ENCODE measurements at regions not wholly inside any gene's neighbourhood (a gene's known extent, or its start where the extent isn't known, plus 50 kb on each side); places are given as distances from the start of the nearest gene placed in this dataset.

DNA sequence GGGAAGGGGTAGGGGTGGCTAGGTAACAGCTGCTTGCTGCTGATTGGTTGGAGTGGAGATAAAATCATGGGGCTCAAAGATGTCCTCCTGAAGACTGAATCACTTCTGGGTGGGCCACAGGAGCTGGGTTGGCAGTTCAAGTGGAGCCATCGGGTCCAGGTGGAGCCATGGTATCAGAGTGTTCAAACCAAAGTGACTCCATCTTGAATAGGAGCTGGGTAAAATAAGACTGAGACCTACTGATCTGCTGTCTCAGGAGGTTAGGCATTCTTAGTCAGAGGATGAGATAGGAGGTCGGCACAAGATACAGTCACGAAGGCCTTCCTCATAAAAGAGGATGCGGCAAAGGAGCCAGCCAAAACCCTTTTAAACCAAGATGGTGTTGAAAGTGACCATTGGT is 96.5 kb downstream of the RTP4 start:
- TF ChIP-seq RAD21 (IDR thresholded peaks at IDR 0.05 in 1 of 2, conservative IDR thresholded peaks at IDR 0.05 in 1 of 2; ENCODE audit: low read depth in 2 of 2, low read length in 2 of 2) (no peak), HDAC6 (IDR thresholded peaks at IDR 0.05; ENCODE audit: low read depth, low read length) (no peak), ASH2L (IDR thresholded peaks at IDR 0.05; ENCODE audit: low read length) (no peak), EZH2 (IDR thresholded peaks at IDR 0.05; ENCODE audit: low read depth, low read length, severe bottlenecking) (no peak), CHD2 (IDR thresholded peaks at IDR 0.05; ENCODE audit: low read length) (no peak), CBX5 (IDR thresholded peaks at IDR 0.05; ENCODE audit: low read depth, low read length) (no peak), POLR2A (IDR thresholded peaks at IDR 0.05; ENCODE audit: control extremely low read depth in 1 of 2, low read depth in 2 of 2, low read length in 2 of 2) (no peak), JUN (IDR thresholded peaks at IDR 0.05; ENCODE audit: low read depth, low read length) (no peak)
- TF ChIP-seq, protein P1, sequence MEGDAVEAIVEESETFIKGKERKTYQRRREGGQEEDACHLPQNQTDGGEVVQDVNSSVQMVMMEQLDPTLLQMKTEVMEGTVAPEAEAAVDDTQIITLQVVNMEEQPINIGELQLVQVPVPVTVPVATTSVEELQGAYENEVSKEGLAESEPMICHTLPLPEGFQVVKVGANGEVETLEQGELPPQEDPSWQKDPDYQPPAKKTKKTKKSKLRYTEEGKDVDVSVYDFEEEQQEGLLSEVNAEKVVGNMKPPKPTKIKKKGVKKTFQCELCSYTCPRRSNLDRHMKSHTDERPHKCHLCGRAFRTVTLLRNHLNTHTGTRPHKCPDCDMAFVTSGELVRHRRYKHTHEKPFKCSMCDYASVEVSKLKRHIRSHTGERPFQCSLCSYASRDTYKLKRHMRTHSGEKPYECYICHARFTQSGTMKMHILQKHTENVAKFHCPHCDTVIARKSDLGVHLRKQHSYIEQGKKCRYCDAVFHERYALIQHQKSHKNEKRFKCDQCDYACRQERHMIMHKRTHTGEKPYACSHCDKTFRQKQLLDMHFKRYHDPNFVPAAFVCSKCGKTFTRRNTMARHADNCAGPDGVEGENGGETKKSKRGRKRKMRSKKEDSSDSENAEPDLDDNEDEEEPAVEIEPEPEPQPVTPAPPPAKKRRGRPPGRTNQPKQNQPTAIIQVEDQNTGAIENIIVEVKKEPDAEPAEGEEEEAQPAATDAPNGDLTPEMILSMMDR (IDR thresholded peaks at IDR 0.05; ENCODE audit: control extremely low read depth in 1 of 3, insufficient read depth in 1 of 3, low read depth in 1 of 3, low read length in 3 of 3) = no peak

Data from H1 (cell line).